Memory B cell (primary cell): ENCODE measurements at regions not wholly inside any gene's neighbourhood (a gene's known extent, or its start where the extent isn't known, plus 50 kb on each side); places are given as distances from the start of the nearest gene placed in this dataset.

Source experiments
- ATAC-seq: fragments of 150-1000 bp; cut with Tn5 transposase; 2 replicates; pipeline ENCODE4 v1.10.0; 2021; ENCODE audit warnings: low read depth, mild to moderate bottlenecking, moderate library complexity
- DNase-seq, 2 donors: peaks; one replicate each; pipeline ENCODE4 v3.0.0; 2022; ENCODE audit warnings: low spot score in 2 of 2
- H3K27ac Mint-ChIP-seq: one replicate; pipeline ENCODE4 v1.8.0; 2022; ENCODE audit warnings: mild to moderate bottlenecking, moderate library complexity, mixed read lengths
- H3K27me3 Mint-ChIP-seq: one replicate; pipeline ENCODE4 v1.8.0; 2022; ENCODE audit warnings: mixed read lengths
- H3K36me3 Mint-ChIP-seq: one replicate; pipeline ENCODE4 v1.8.0; 2022; ENCODE audit warnings: mild to moderate bottlenecking, mixed read lengths
- H3K4me1 Mint-ChIP-seq: one replicate; pipeline ENCODE4 v1.8.0; 2022; ENCODE audit warnings: mixed read lengths
- H3K4me3 Mint-ChIP-seq: one replicate; pipeline ENCODE4 v1.8.0; 2022; ENCODE audit warnings: mild to moderate bottlenecking, moderate library complexity, mixed read lengths
- H3K9me3 Mint-ChIP-seq: one replicate; pipeline ENCODE4 v1.8.0; 2022; ENCODE audit warnings: mixed read lengths

DNA sequence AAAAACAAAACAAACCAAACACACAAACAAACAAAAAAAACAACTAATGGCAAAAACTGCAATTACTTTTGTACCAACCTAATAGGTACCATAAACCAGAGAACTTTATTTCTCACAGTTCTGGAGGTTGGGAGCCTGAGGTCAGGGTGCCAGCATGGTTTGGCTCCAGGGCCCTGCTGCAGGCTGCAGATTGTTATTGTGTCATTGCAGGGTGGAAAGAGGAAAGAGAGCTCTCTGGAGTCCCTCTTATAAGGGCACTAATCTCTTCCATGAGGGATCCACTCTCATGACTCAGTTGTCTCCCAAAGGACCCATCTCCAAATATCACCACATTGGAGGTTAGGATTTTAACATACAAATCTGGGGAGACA lies 64.9 kb upstream of the CPEB4 start:
- H3K27me3 Mint-ChIP-seq: no peaks in the 10 kb centered on the region
- no peak for DNase-seq
- peaks cover 5% of the 10 kb centered on the region for H3K9me3 Mint-ChIP-seq
- peak overlapping the region; percentile 17 for H3K4me3 Mint-ChIP-seq
- peaks cover 57% of the 10 kb centered on the region for H3K4me1 Mint-ChIP-seq
- peak overlapping the region; percentile 92 for H3K27ac Mint-ChIP-seq
- no peak for ATAC-seq
- H3K36me3 Mint-ChIP-seq: peaks cover 5% of the 10 kb centered on the region

DNA sequence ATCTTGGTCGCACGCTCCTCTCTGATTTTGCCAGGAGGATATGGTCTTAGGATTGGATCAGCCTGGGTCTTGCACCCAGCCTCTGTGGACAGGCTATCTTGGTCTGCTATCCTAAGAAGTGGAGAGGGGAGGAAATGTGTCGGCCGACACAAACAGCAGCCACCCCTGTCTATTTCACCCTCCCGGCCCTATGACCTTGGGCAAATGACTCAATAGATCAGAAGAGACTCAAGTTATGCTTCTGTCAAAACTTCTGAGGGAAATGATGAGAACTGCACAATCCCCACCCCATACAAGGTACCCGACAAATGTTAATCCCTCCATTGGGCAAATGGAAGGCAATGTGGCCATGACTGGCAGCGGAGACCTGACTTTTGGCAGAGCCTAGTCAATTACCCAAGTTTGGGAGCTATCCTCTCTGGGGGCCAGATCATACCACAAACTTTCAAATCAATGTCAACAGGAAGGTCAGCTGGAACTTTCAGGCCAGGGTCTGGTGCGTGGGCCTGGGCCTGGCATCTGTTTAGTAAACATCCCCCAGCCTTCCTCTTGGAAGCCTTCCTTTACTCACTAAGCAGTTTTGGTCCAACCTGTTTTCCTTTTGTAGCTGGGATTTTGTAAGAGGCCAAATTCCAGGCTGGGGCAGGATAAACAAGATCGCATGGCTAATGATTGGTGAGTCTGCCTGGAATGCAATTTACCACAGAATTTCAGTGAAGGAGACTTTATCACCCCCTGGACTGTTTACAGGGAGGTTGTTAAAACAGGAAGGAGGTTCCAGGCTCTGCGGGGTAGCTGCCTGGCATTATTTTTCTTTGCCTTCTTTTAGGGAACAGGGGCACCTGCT lies 64.2 kb upstream of the CPEB4 start:
- no peak for ATAC-seq
- Mint-ChIP-seq H3K9me3 (peaks cover 4% of the 10 kb centered on the region), H3K27me3 (no peaks in the 10 kb centered on the region), H3K27ac (peak overlapping the region; percentile 70), H3K4me1 (peaks cover 58% of the 10 kb centered on the region), H3K36me3 (peaks cover 5% of the 10 kb centered on the region), H3K4me3 (peak overlapping the region; percentile 11)
- no peak for DNase-seq

- H3K27me3 Mint-ChIP-seq: no peaks in the 10 kb centered on the region
- H3K9me3 Mint-ChIP-seq: peaks cover 4% of the 10 kb centered on the region
- no peak overlapping the region for H3K4me3 Mint-ChIP-seq
- DNase-seq (no peak), ATAC-seq (no peak)
- H3K36me3 Mint-ChIP-seq: peaks cover 2% of the 10 kb centered on the region
- no peak overlapping the region for H3K27ac Mint-ChIP-seq
- H3K4me1 Mint-ChIP-seq: peaks cover 58% of the 10 kb centered on the region
Observed at GRCh38 chr5:173825215-173825865, 62.8 kb upstream of the CPEB4 start.

DNA sequence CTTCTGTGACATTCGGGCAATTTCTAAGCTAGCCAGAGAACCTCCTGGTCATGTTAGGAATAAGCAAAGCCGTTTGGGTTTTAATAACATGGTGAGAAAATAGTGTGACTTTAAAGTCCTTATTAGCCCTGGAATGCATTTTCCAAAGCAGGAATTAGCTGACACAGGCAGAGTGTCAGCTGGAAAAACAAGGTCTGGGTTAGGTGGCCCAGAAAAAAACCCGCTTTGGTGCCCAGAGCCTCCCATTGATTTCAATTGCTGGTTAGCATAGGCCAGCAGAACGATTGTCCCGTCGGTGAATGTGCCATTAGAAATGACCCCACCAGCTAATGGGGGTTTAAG lies 62.1 kb upstream of the CPEB4 start:
- Mint-ChIP-seq H3K27ac (no peak overlapping the region), H3K27me3 (no peaks in the 10 kb centered on the region), H3K36me3 (peaks cover 2% of the 10 kb centered on the region), H3K4me3 (no peak overlapping the region), H3K4me1 (peaks cover 55% of the 10 kb centered on the region), H3K9me3 (peaks cover 4% of the 10 kb centered on the region)
- DNase-seq: no peak
- no peak for ATAC-seq

DNA sequence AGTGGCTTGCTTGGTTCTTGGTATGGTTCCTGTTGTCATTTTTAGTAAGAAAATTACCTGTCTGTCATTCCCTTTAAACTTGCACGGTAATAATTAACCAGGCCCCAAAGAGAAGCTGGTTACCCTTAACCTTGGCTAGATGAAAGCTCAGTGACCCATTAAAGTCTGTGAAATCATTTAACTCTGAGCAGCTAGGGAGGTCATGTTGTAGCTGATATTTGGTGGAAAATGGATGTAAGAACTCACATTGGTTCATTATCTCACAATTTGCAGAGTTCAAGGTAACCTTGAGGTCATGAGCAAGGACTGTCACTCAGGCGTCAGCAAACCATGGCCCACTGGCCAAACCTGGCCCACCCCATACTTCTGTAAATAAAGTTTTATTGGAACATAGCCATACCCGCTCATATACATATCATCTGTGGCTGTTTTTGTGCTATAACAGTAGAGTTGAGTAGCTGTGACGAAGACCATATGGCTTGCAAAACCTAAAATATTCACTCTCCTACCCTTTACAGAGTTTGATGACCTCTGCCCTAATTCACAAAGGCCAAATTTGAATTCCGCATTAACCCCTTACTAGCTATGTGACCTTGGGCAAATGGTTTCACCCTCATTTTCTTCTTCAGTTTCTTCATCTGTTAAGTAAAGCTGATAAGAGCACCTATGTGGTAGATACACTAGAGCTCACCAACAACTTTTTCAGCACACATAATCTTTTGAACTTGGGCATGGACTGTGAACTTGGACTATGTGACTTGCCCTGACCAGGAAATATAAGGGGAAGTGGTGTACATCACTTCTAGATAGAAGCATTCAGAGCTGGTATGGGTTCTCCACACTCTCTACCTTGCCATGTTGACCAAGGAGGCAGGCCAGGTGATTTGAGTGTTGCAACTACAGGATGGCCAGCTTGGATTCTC lies 61.5 kb upstream of the CPEB4 start:
- Mint-ChIP-seq H3K36me3 (peaks cover 2% of the 10 kb centered on the region), H3K9me3 (peaks cover 4% of the 10 kb centered on the region), H3K4me1 (peaks cover 52% of the 10 kb centered on the region), H3K4me3 (no peak overlapping the region), H3K27ac (no peak overlapping the region), H3K27me3 (no peaks in the 10 kb centered on the region)
- no peak for ATAC-seq
- no peak for DNase-seq

- DNase-seq: no peak
- peak overlapping the region; percentile 6 for H3K27ac Mint-ChIP-seq
- H3K9me3 Mint-ChIP-seq: peaks cover 4% of the 10 kb centered on the region
- no peak overlapping the region for H3K4me3 Mint-ChIP-seq
- peaks cover 50% of the 10 kb centered on the region for H3K4me1 Mint-ChIP-seq
- H3K27me3 Mint-ChIP-seq: no peaks in the 10 kb centered on the region
- ATAC-seq: no peak
- H3K36me3 Mint-ChIP-seq: no peaks in the 10 kb centered on the region
Observed at GRCh38 chr5:173828952-173829351, 59.2 kb upstream of the CPEB4 start.

- ATAC-seq: peak; percentile 49
- peaks cover 43% of the 10 kb centered on the region for H3K4me1 Mint-ChIP-seq
- peaks cover 4% of the 10 kb centered on the region for H3K9me3 Mint-ChIP-seq
- H3K27ac Mint-ChIP-seq: peak overlapping the region; percentile 49
- no peaks in the 10 kb centered on the region for H3K36me3 Mint-ChIP-seq
- DNase-seq: no peak
- H3K27me3 Mint-ChIP-seq: no peaks in the 10 kb centered on the region
- no peak overlapping the region for H3K4me3 Mint-ChIP-seq
Observed at GRCh38 chr5:173829826-173830225, 58.3 kb upstream of the CPEB4 start.

DNA sequence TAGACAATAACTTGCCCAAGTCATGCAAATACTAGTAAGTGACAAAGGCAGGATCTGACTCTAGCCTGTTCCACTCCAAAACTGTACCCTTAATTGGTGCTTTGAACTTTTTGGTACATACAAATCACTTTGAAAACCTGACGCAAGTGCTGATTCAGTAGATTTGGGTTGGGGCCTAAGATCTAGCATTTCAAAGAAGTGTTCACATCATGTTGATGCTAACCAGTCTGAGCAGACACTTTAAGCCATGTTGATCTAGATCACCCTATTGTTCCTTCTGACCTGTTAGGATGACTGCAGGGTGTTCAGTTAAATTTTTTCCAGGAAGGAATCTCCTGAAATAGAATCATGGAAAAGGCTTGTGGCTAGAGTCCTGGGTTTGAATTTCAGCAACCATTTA lies 57.7 kb upstream of the CPEB4 start:
- peak overlapping the region; percentile 49 for H3K27ac Mint-ChIP-seq
- no peaks in the 10 kb centered on the region for H3K36me3 Mint-ChIP-seq
- no peak overlapping the region for H3K4me3 Mint-ChIP-seq
- peaks cover 43% of the 10 kb centered on the region for H3K4me1 Mint-ChIP-seq
- no peaks in the 10 kb centered on the region for H3K27me3 Mint-ChIP-seq
- ATAC-seq: no peak
- no peak for DNase-seq
- H3K9me3 Mint-ChIP-seq: peaks cover 4% of the 10 kb centered on the region

- no peak for DNase-seq
Observed at GRCh38 chr5:173831196-173831914, 56.8 kb upstream of the CPEB4 start.

DNA sequence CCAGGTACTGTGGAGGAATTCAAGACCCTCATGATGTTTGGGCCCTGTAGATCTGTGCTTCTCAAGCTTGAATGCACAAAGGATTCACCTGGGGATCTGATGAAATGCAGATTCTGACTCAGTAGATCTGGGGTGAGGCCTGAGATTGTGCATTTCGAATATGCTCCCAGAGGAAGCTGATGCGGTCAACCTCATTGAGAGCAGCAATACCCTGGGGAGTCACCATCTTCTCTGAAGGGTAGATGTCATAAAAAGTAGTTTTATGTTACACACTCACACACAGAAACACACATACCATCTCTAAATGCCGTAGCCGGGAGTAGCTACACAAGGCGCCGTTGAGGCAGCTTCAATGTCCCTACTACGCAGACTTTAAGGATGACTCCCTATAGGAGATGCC lies 55.8 kb upstream of the CPEB4 start:
- Mint-ChIP-seq H3K27ac (peak overlapping the region; percentile 88), H3K27me3 (no peaks in the 10 kb centered on the region), H3K9me3 (peaks cover 4% of the 10 kb centered on the region), H3K4me1 (peaks cover 42% of the 10 kb centered on the region), H3K4me3 (peak overlapping the region; percentile 58), H3K36me3 (peaks cover under 1% of the 10 kb centered on the region)
- DNase-seq (peak in 1 of 2 donors; percentile 11), ATAC-seq (peak; percentile 80)

More at GRCh38 chr5:173831196-173831914, 56.8 kb upstream of the CPEB4 start:
- no peak for ATAC-seq
- H3K27me3 Mint-ChIP-seq: no peaks in the 10 kb centered on the region
- peaks cover 47% of the 10 kb centered on the region for H3K4me1 Mint-ChIP-seq
- H3K4me3 Mint-ChIP-seq: peak overlapping the region; percentile 12
- H3K27ac Mint-ChIP-seq: no peak overlapping the region
- peaks cover 4% of the 10 kb centered on the region for H3K9me3 Mint-ChIP-seq
- H3K36me3 Mint-ChIP-seq: no peaks in the 10 kb centered on the region

DNA sequence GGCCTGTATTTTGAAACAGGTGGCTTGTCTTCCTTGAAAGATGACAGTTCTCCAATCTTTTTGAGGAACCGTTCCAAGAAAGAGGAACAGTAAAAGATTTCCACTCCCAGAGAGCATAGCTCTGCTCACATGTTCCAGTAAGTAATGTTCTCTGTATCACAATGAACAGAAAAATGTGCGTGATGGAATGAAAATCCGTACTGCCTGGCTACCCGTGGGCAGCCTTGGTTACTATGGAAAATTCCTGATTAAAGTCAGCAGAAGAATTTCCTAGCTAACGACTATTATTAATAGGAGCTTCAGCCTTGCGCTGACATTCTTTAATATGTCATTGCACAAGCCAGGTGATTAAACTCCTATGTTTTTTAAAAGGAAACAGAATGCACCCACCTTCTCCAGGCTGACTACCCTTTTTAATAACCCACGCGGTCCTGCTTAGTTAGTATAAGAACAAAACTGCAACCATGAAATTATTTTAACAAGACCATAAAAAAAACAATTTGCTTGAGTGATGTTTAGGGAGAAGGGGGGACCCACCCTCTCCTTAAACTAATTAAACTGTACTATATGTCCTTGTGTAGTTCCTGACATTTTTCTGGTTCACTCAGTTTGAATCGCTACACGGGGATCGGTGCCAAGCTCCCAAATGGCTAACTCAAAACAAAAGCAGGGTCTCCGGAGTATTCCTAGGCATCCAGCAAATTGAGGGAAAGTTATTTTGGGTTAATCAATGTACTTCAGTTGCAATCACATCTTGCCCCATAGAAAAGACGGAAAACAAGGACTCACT lies 54.8 kb upstream of the CPEB4 start:
- ATAC-seq (peak; percentile 38), DNase-seq (no peak)
- H3K4me1 Mint-ChIP-seq: peaks cover 37% of the 10 kb centered on the region
- H3K36me3 Mint-ChIP-seq: peaks cover 2% of the 10 kb centered on the region
- H3K27me3 Mint-ChIP-seq: no peaks in the 10 kb centered on the region
- H3K27ac Mint-ChIP-seq: no peak overlapping the region
- H3K9me3 Mint-ChIP-seq: no peaks in the 10 kb centered on the region
- H3K4me3 Mint-ChIP-seq: peak overlapping the region; percentile 58

- no peak overlapping the region for H3K4me3 Mint-ChIP-seq
- peaks cover 2% of the 10 kb centered on the region for H3K36me3 Mint-ChIP-seq
- DNase-seq (no peak), ATAC-seq (no peak)
- H3K27ac Mint-ChIP-seq: no peak overlapping the region
- no peaks in the 10 kb centered on the region for H3K9me3 Mint-ChIP-seq
- peaks cover 37% of the 10 kb centered on the region for H3K4me1 Mint-ChIP-seq
- H3K27me3 Mint-ChIP-seq: no peaks in the 10 kb centered on the region
Observed at GRCh38 chr5:173834071-173834771, 53.9 kb upstream of the CPEB4 start.
